GM12892 (cell line): ENCODE measurements at regions not wholly inside any gene's neighbourhood (a gene's known extent, or its start where the extent isn't known, plus 50 kb on each side); places are given as distances from the start of the nearest gene placed in this dataset.

Experiments
- DNase-seq: peaks from one replicate; pipeline ENCODE4 v3.0.0; 2011; ENCODE audit not compliant: insufficient read length
- FAIRE-seq: peaks from 2 replicates; lab custom pipeline; 2011; peaks lifted over from hg19 to GRCh38; lab: Jason Lieb, UNC
- POLR2A ChIP-seq: IDR thresholded peaks from 2 replicates; pipeline ENCODE4 v1.6.1; 2011; ENCODE audit warnings: low read depth, low read length, control low read depth
- POLR2AphosphoS5 ChIP-seq: IDR thresholded peaks from 2 replicates; pipeline ENCODE4 v1.6.1; 2011; ENCODE audit warnings: low read depth, low read length, control low read depth
- TAF1 ChIP-seq: IDR thresholded peaks from 2 replicates; pipeline ENCODE4 v1.6.1; 2011; ENCODE audit warnings: low read depth, mild to moderate bottlenecking, control low read depth, low read length, borderline replicate concordance

GRCh38 chr17:72394531-72394930 lies 273.7 kb downstream of the SOX9 start:
- DNase-seq (no peak), FAIRE-seq (no peak)
- no peak for TF ChIP-seq POLR2A
- TF ChIP-seq TAF1: no peak

GRCh38 chr17:72396121-72396520 lies 275.3 kb downstream of the SOX9 start:
- no peak for DNase-seq
- TF ChIP-seq TAF1: no peak
- TF ChIP-seq POLR2AphosphoS5: no peak
- no peak for TF ChIP-seq POLR2A
- no peak for FAIRE-seq

- DNase-seq: no peak
- TF ChIP-seq POLR2AphosphoS5 (no peak), TAF1 (no peak), POLR2A (no peak)
- no peak for FAIRE-seq
Observed at GRCh38 chr17:72397223-72397667, 276.4 kb downstream of the SOX9 start.

GRCh38 chr17:72397687-72398086 lies 276.9 kb downstream of the SOX9 start:
- FAIRE-seq (no peak), DNase-seq (no peak)

GRCh38 chr17:72399023-72399607 lies 278.3 kb downstream of the SOX9 start:
- FAIRE-seq (no peak), DNase-seq (no peak)
- TF ChIP-seq POLR2AphosphoS5 (no peak), TAF1 (no peak), POLR2A (no peak)

More at GRCh38 chr17:72397687-72398086, 276.9 kb downstream of the SOX9 start:
- TF ChIP-seq POLR2A (no peak), POLR2AphosphoS5 (no peak), TAF1 (no peak)

GRCh38 chr17:72399608-72400487 lies 279.0 kb downstream of the SOX9 start:
- FAIRE-seq: no peak
- TF ChIP-seq POLR2AphosphoS5 (no peak), POLR2A (no peak), TAF1 (no peak)
- no peak for DNase-seq

GRCh38 chr17:72400488-72400827 lies 279.6 kb downstream of the SOX9 start:
- DNase-seq: no peak
- FAIRE-seq: no peak
- TF ChIP-seq POLR2A (no peak), POLR2AphosphoS5 (no peak), TAF1 (no peak)

GRCh38 chr17:72400863-72401262 lies 280.0 kb downstream of the SOX9 start:
- DNase-seq (no peak), FAIRE-seq (no peak)
- TF ChIP-seq POLR2A (no peak), POLR2AphosphoS5 (no peak), TAF1 (no peak)

GRCh38 chr17:72401883-72402726 lies 281.3 kb downstream of the SOX9 start:
- TF ChIP-seq POLR2A: no peak
- no peak for TF ChIP-seq TAF1
- no peak for TF ChIP-seq POLR2AphosphoS5
- DNase-seq (no peak), FAIRE-seq (no peak)

GRCh38 chr17:72402727-72403210 lies 281.9 kb downstream of the SOX9 start:
- no peak for FAIRE-seq
- TF ChIP-seq POLR2A (no peak), POLR2AphosphoS5 (no peak), TAF1 (no peak)

GRCh38 chr17:72403713-72404209 lies 282.9 kb downstream of the SOX9 start:
- DNase-seq: no peak
- no peak for FAIRE-seq
- no peak for TF ChIP-seq POLR2A
- no peak for TF ChIP-seq POLR2AphosphoS5
- no peak for TF ChIP-seq TAF1

More at GRCh38 chr17:72402727-72403210, 281.9 kb downstream of the SOX9 start:
- DNase-seq: no peak
